ENCODE measurements at regions not wholly inside any gene's neighbourhood (a gene's known extent, or its start where the extent isn't known, plus 50 kb on each side); places are given as distances from the start of the nearest gene placed in this dataset.

GRCh38 chr6:153767127-153767526, 271.9 kb upstream of the OPRM1 start (continued):
- TF ChIP-seq HMGXB4 (CRISPR knock-in tag; IDR thresholded peaks at IDR 0.05; ENCODE audit: borderline replicate concordance in 1 of 2, low read depth in 1 of 2) = no peak
- TF ChIP-seq ZNF503 (CRISPR knock-in tag; IDR thresholded peaks at IDR 0.05) = no peak
- TF ChIP-seq ZNF44 (CRISPR knock-in tag; IDR thresholded peaks at IDR 0.05) = no peak
- TF ChIP-seq CREB3 (CRISPR knock-in tag; IDR thresholded peaks at IDR 0.05) = no peak
- no peak for TF ChIP-seq SALL1 (CRISPR knock-in tag; IDR thresholded peaks at IDR 0.05)
- no peak for TF ChIP-seq ZNF816 (CRISPR knock-in tag; IDR thresholded peaks at IDR 0.05; ENCODE audit: borderline replicate concordance)
- no peak for TF ChIP-seq ZNF136 (CRISPR knock-in tag; IDR thresholded peaks at IDR 0.05; ENCODE audit: low read depth)
- TF ChIP-seq ATF4 (CRISPR knock-in tag; IDR thresholded peaks at IDR 0.05) = peak in 1 of 2 experiments; percentile 31; a peak in 1 of 4 replicates
- TF ChIP-seq SNAI1 (CRISPR knock-in tag; IDR thresholded peaks at IDR 0.05; ENCODE audit: borderline replicate concordance) = no peak
- TF ChIP-seq SOX6 (IDR thresholded peaks at IDR 0.05) = no peak
- TF ChIP-seq SOX6 (CRISPR knock-in tag; IDR thresholded peaks at IDR 0.05) = peak; percentile 35; the same call in 1 of the 2 replicates
- no peak for TF ChIP-seq ZNF3 (CRISPR knock-in tag; IDR thresholded peaks at IDR 0.05)
- TF ChIP-seq FOXP1 (IDR thresholded peaks at IDR 0.05) = no peak
- peak; percentile 62; the same call in 1 of the 2 replicates for TF ChIP-seq FOXP1 (CRISPR knock-in tag; IDR thresholded peaks at IDR 0.05)
- TF ChIP-seq GLI4 (CRISPR knock-in tag; IDR thresholded peaks at IDR 0.05; ENCODE audit: borderline replicate concordance) = no peak
- TF ChIP-seq CSRNP1 (CRISPR knock-in tag; IDR thresholded peaks at IDR 0.05) = no peak
- no peak for TF ChIP-seq HNRNPH1 (optimal IDR thresholded peaks at IDR 0.05; ENCODE audit: low read depth, low read length)
- TF ChIP-seq GATAD2A (CRISPR knock-in tag; IDR thresholded peaks at IDR 0.05) = peak; percentile 38; the same call in 1 of the 2 replicates
- no peak for TF ChIP-seq GZF1 (CRISPR knock-in tag; IDR thresholded peaks at IDR 0.05)
- no peak for TF ChIP-seq ZNF12 (CRISPR knock-in tag; IDR thresholded peaks at IDR 0.05)
- TF ChIP-seq ZNF446 (CRISPR knock-in tag; IDR thresholded peaks at IDR 0.05) = no peak
- no peak for TF ChIP-seq STAT5B (CRISPR knock-in tag; IDR thresholded peaks at IDR 0.05)
